ENCODE measurements at regions not wholly inside any gene's neighbourhood (a gene's known extent, or its start where the extent isn't known, plus 50 kb on each side); places are given as distances from the start of the nearest gene placed in this dataset.

DNA sequence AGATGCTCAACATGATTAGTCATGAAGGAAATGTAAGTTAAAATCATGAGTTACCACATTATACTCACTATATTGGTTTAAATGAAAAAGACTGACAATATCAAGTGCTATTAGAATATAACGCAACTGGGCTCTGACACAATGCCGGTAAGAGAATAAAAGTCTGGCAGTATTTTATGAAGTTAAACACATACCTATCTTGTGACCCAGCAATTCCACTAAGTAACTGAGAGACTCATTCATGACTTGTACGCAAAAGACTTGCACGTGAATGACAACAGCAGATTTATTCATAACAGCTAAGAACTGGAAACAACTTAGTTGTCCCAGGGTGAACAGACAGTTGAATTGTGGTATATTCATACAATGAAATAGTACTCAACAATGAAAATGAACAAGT is 342.1 kb downstream of the SLC4A3 start:
- in situ Hi-C loops (cut with HindIII; ENCODE audit: low sequenced_read_pairs), result no loop called here
- no peak overlapping the region for H3K4me3 ChIP-seq (ENCODE audit: low read depth, low read length)
- no peak for DNase-seq (ENCODE audit: low read depth)
- TF ChIP-seq, protein P1, sequence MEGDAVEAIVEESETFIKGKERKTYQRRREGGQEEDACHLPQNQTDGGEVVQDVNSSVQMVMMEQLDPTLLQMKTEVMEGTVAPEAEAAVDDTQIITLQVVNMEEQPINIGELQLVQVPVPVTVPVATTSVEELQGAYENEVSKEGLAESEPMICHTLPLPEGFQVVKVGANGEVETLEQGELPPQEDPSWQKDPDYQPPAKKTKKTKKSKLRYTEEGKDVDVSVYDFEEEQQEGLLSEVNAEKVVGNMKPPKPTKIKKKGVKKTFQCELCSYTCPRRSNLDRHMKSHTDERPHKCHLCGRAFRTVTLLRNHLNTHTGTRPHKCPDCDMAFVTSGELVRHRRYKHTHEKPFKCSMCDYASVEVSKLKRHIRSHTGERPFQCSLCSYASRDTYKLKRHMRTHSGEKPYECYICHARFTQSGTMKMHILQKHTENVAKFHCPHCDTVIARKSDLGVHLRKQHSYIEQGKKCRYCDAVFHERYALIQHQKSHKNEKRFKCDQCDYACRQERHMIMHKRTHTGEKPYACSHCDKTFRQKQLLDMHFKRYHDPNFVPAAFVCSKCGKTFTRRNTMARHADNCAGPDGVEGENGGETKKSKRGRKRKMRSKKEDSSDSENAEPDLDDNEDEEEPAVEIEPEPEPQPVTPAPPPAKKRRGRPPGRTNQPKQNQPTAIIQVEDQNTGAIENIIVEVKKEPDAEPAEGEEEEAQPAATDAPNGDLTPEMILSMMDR (IDR thresholded peaks at IDR 0.05; ENCODE audit: low read depth, low read length, missing control alignments), result no peak

DNA sequence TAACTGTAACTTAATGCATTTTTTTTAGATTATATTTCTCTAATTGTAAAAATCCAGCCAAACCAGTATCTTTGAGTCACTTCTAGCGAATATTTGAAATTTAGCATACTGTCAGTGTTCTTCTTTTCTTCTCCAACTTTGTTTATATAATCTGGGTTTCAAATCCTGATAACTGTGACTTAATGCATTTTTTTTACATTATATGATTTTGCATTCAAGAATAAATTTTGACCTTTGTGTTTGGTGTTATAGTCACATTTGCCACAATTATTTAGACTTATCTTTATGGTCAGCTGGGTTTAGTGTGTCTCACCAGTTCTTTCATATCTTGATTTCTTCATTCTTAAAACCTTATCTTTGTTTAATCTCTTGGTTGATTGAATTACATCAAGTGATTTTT is 345.7 kb downstream of the SLC4A3 start:
- in situ Hi-C loops (cut with HindIII; ENCODE audit: low sequenced_read_pairs), result no loop called here
- TF ChIP-seq, protein P1 (IDR thresholded peaks at IDR 0.05; ENCODE audit: low read depth, low read length, missing control alignments), result no peak
- no peak for DNase-seq (ENCODE audit: low read depth)
- H3K4me3 ChIP-seq (ENCODE audit: low read depth, low read length), result no peak overlapping the region

DNA sequence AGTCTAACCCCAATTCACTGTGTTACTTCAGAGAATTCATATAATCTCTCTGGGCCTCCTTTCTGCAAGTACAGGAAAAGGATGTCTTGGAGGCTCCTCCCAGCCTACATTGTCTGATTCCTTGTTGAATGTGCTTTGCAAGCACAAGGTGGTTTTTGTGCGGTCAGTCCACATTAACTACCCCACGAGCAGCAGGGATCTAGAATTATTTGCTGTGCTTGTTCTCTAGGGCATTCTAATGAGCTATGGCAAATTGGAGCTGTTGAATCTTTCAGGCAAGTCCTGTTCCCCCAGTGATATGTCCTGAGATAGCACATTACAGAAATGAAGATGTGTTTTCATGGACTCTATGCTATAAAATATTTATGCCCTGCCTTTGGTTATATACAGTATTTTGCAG is 349.4 kb downstream of the SLC4A3 start:
- in situ Hi-C loops (cut with HindIII; ENCODE audit: low sequenced_read_pairs), result no loop called here
- TF ChIP-seq, protein P1 (IDR thresholded peaks at IDR 0.05; ENCODE audit: low read depth, low read length, missing control alignments), result no peak
- no peak overlapping the region for H3K4me3 ChIP-seq (ENCODE audit: low read depth, low read length)
- DNase-seq (ENCODE audit: low read depth), result no peak

DNA sequence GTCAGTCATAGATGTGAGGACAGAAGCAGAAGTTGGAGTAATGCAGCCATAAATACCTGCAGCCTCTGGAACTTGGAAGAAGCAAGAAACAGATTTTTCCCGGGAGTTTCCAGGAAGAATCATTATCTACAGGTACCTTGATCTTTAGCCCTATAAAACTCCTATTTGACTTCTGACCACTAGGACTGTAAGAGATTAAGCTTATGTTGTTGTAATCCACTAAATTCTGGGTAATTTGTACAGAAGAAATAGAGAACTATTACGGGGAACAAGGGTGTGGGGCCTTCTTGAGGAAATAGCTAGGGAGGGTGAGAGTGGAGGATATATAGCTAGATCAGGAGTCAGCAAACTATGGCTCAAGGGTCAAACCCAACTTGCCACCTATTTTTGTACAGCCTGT is 353.2 kb downstream of the SLC4A3 start:
- in situ Hi-C loops (cut with HindIII; ENCODE audit: low sequenced_read_pairs), result no loop called here
- DNase-seq (ENCODE audit: low read depth), result no peak
- H3K4me3 ChIP-seq (ENCODE audit: low read depth, low read length), result no peak overlapping the region
- TF ChIP-seq, protein P1 (IDR thresholded peaks at IDR 0.05; ENCODE audit: low read depth, low read length, missing control alignments), result no peak

DNA sequence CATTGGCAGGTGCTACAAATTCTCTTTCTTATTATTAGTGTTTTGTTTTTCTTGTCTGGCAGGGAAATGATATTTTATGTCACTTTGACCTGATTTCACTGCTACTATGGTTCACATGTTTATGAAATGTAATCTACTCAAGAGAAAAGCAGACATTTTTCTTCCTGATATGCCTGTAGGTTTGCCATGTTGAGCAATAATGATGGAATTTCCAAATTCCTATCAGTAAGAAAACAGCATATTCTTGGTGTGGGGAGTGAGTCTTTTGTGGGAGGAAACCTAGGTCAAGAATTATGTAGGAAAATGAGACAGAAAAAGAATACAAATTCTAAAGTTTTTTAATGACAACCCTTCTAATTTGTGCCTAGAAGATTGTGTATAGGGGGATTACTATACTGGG is 356.4 kb downstream of the SLC4A3 start:
- H3K4me3 ChIP-seq (ENCODE audit: low read depth, low read length), result no peak overlapping the region
- DNase-seq (ENCODE audit: low read depth), result no peak
- TF ChIP-seq, protein P1 (IDR thresholded peaks at IDR 0.05; ENCODE audit: low read depth, low read length, missing control alignments), result no peak
- in situ Hi-C loops (cut with HindIII; ENCODE audit: low sequenced_read_pairs), result no loop called here

DNA sequence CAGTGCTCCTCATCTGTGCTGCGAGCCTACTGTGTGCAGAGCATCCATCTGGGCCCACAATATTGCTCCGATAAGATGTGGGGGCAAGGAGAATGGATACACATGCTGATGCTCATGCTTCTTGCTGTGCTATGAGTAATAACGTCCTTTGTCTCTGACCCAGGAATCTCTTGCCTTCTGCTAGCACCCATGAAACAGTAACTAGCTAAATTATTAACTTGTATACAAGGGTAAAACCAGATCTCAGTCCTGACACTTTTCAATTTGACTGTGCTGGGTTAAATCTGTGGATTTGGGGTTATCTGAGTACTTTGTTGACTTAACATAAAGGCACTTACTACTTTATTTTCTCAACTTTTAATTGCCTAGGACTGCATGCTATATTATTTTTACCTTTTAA is 357.6 kb downstream of the SLC4A3 start:
- no peak for DNase-seq (ENCODE audit: low read depth)
- H3K4me3 ChIP-seq (ENCODE audit: low read depth, low read length), result no peak overlapping the region
- in situ Hi-C loops (cut with HindIII; ENCODE audit: low sequenced_read_pairs), result no loop called here
- TF ChIP-seq, protein P1 (IDR thresholded peaks at IDR 0.05; ENCODE audit: low read depth, low read length, missing control alignments), result no peak

DNA sequence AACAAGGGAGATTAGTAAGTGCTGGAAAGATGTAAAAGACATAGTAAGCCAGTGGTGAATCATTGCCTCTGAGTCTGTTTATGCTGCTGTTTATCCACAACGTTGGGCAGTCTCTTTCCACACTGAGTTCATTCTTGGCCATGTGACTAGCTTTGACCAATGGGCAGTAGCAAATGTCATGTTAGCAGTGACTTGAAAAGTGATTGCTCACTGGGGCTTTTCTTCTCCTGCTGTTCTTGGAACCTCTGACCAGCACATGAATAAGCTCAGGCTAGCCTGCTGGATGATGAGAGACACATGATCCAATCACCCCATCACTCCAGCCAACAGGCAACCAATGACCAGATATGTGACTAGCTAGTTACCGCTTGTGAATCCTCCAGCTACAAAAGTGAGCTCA is 360.4 kb downstream of the SLC4A3 start:
- in situ Hi-C loops (cut with HindIII; ENCODE audit: low sequenced_read_pairs), result no loop called here
- TF ChIP-seq, protein P1 (IDR thresholded peaks at IDR 0.05; ENCODE audit: low read depth, low read length, missing control alignments), result no peak
- no peak overlapping the region for H3K4me3 ChIP-seq (ENCODE audit: low read depth, low read length)
- DNase-seq (ENCODE audit: low read depth), result peak; percentile 39

Data from astrocyte of the cerebellum (primary cell).